ENCODE measurements at regions not wholly inside any gene's neighbourhood (a gene's known extent, or its start where the extent isn't known, plus 50 kb on each side); places are given as distances from the start of the nearest gene placed in this dataset.

Small RNA genes in the stretch of these regions (small RNA-seq; reads per million reads assigned to genes)
- gene RF00017 (ENCODE audit: insufficient read length in 3 of 3, low read depth in 3 of 3, low replicate concordance in 1 of 3) (0 reads per million in 3 experiments), gene RNU4-90P (ENCODE audit: insufficient read length in 3 of 3, low read depth in 3 of 3, low replicate concordance in 1 of 3) (0 reads per million in 3 experiments)
